Loucy (cell line): ENCODE measurements at regions not wholly inside any gene's neighbourhood (a gene's known extent, or its start where the extent isn't known, plus 50 kb on each side); places are given as distances from the start of the nearest gene placed in this dataset.

ENCODE experiments used
- EZH2phosphoT487 ChIP-seq: fragments of 200-600 bp; IDR thresholded peaks from 2 replicates; pipeline ENCODE4 v1.6.1; 2018; ENCODE audit warnings: antibody characterized with exemption, mild to moderate bottlenecking, moderate library complexity, borderline replicate concordance
- TF ChIP-seq, protein P1 (sequence below): fragments of 200-600 bp; sonication (generic); conservative IDR thresholded peaks from 2 replicates; pipeline ENCODE4 v1.5.1; 2014; ENCODE audit warnings: mild to moderate bottlenecking, antibody characterized with exemption, low read length

DNA sequence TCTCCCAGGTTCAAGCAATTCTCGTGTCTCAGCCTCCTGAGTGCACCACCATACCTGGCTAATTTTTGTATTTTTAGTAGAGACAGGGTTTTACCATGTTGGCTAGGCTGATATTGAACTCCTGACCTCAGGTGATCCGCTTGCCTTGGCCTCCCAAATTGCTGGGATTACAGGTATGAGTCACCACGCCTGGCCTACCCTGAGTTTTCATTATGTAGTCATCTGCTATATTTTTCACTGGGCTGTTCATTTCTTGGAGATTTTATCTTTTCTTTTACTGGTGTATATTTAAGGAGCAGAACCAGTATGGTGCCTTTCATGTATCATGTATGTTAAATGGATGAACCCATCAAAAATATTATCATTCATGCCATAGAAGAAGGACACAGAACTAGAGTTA is 377.0 kb upstream of the ACTBL2 start:
- TF ChIP-seq, protein P1, sequence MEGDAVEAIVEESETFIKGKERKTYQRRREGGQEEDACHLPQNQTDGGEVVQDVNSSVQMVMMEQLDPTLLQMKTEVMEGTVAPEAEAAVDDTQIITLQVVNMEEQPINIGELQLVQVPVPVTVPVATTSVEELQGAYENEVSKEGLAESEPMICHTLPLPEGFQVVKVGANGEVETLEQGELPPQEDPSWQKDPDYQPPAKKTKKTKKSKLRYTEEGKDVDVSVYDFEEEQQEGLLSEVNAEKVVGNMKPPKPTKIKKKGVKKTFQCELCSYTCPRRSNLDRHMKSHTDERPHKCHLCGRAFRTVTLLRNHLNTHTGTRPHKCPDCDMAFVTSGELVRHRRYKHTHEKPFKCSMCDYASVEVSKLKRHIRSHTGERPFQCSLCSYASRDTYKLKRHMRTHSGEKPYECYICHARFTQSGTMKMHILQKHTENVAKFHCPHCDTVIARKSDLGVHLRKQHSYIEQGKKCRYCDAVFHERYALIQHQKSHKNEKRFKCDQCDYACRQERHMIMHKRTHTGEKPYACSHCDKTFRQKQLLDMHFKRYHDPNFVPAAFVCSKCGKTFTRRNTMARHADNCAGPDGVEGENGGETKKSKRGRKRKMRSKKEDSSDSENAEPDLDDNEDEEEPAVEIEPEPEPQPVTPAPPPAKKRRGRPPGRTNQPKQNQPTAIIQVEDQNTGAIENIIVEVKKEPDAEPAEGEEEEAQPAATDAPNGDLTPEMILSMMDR: no peak
- no peak for TF ChIP-seq EZH2phosphoT487
